ENCODE measurements at regions not wholly inside any gene's neighbourhood (a gene's known extent, or its start where the extent isn't known, plus 50 kb on each side); places are given as distances from the start of the nearest gene placed in this dataset.

- DNase-seq = no peak
- Histone ChIP-seq H3K27ac (no peak overlapping the region), H3K36me3 (no peaks in the 10 kb centered on the region), H3K4me1 (peaks cover 0 to 53% (median 12%) of the 10 kb centered on the region in 4 donors), H3K9me3 (no peaks in the 10 kb centered on the region), H3K4me3 (no peak overlapping the region), H3K27me3 (no peaks in the 10 kb centered on the region)
- TF ChIP-seq CTCF (IDR thresholded peaks at IDR 0.05) = no peak
- intact Hi-C loops (cut with DNase I; ENCODE audit: low total_unique reads) = no loop called here
Measured at GRCh38 chr4:123218981-123219380, 177.6 kb upstream of the SPRY1 start.

- Histone ChIP-seq H3K27ac (no peak overlapping the region), H3K36me3 (no peaks in the 10 kb centered on the region), H3K9me3 (no peaks in the 10 kb centered on the region), H3K4me1 (peaks cover 0 to 49% (median 3%) of the 10 kb centered on the region in 4 donors), H3K27me3 (no peaks in the 10 kb centered on the region), H3K4me3 (no peak overlapping the region)
- no peak for TF ChIP-seq CTCF (IDR thresholded peaks at IDR 0.05)
- intact Hi-C loops (cut with DNase I; ENCODE audit: low total_unique reads) = no loop called here
- no peak for DNase-seq
Measured at GRCh38 chr4:123229286-123229685, 167.3 kb upstream of the SPRY1 start.

GRCh38 chr4:123230061-123230460 lies 166.5 kb upstream of the SPRY1 start:
- DNase-seq = no peak
- H3K4me1 ChIP-seq = peaks cover 0 to 57% (median 4%) of the 10 kb centered on the region in 4 donors
- intact Hi-C loops (cut with DNase I; ENCODE audit: low total_unique reads) = no loop called here
- H3K36me3 ChIP-seq = no peaks in the 10 kb centered on the region
- H3K4me3 ChIP-seq = no peak overlapping the region
- H3K27me3 ChIP-seq = no peaks in the 10 kb centered on the region
- H3K27ac ChIP-seq = no peak overlapping the region
- H3K9me3 ChIP-seq = no peaks in the 10 kb centered on the region
- no peak for TF ChIP-seq CTCF (IDR thresholded peaks at IDR 0.05)

- H3K27ac ChIP-seq = peak overlapping the region; percentile 51 to 59
- no peak overlapping the region for H3K4me3 ChIP-seq
- intact Hi-C loops (cut with DNase I; ENCODE audit: low total_unique reads) = no loop called here
- no peaks in the 10 kb centered on the region for H3K36me3 ChIP-seq
- no peak for DNase-seq
- H3K27me3 ChIP-seq = no peaks in the 10 kb centered on the region
- no peaks in the 10 kb centered on the region for H3K9me3 ChIP-seq
- no peak for TF ChIP-seq CTCF (IDR thresholded peaks at IDR 0.05)
- H3K4me1 ChIP-seq = peaks cover 0 to 80% (median 11%) of the 10 kb centered on the region in 4 donors
Measured at GRCh38 chr4:123232439-123232838, 164.2 kb upstream of the SPRY1 start.

DNA sequence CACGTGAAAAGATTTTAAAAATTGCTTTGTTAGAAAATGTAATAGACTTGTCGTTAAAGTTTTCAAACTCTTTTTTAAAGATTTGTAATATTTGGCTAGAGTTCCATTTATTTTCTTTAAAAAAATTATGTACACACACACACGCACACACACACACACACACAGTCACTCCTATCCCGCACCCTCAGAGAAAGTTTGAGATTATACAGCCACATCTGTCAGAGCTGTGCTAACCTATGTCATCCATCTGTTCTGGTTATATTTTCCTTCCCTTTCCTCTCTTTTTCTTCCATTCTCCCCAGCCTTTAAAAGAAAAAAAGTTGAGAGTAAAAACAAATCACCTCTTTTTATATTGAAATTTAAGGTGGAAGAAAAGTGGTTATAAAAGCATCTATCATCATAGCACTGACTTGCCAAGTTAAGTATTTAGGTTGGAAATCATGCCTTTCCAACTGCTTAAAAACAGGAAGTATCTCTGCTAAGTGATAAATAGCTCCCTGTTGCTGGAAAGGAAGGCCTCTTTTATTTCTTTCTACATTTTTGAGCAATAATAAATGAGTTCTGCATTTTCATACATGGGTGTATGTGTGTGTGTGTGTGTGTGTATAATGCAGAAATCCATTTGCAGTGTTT lies 163.3 kb upstream of the SPRY1 start:
- H3K9me3 ChIP-seq = no peaks in the 10 kb centered on the region
- peak overlapping the region; percentile 51 to 59 for H3K27ac ChIP-seq
- intact Hi-C loops (cut with DNase I; ENCODE audit: low total_unique reads) = no loop called here
- no peak overlapping the region for H3K4me3 ChIP-seq
- TF ChIP-seq CTCF (IDR thresholded peaks at IDR 0.05) = no peak
- no peak for DNase-seq
- H3K4me1 ChIP-seq = peaks cover 0 to 80% (median 11%) of the 10 kb centered on the region in 4 donors
- H3K27me3 ChIP-seq = no peaks in the 10 kb centered on the region
- no peaks in the 10 kb centered on the region for H3K36me3 ChIP-seq

- H3K4me1 ChIP-seq = peaks cover 0 to 88% (median 11%) of the 10 kb centered on the region in 4 donors
Measured at GRCh38 chr4:123234955-123235354, 161.6 kb upstream of the SPRY1 start.

More at GRCh38 chr4:123234955-123235354, 161.6 kb upstream of the SPRY1 start:
- no peak overlapping the region for H3K4me3 ChIP-seq
- no peak for DNase-seq
- no peaks in the 10 kb centered on the region for H3K9me3 ChIP-seq
- intact Hi-C loops (cut with DNase I; ENCODE audit: low total_unique reads) = no loop called here
- no peaks in the 10 kb centered on the region for H3K36me3 ChIP-seq
- no peak for TF ChIP-seq CTCF (IDR thresholded peaks at IDR 0.05)
- H3K27ac ChIP-seq = peak overlapping the region; percentile 32 to 46
- H3K27me3 ChIP-seq = no peaks in the 10 kb centered on the region
